Keratinocyte (primary cell): ENCODE measurements at regions not wholly inside any gene's neighbourhood (a gene's known extent, or its start where the extent isn't known, plus 50 kb on each side); places are given as distances from the start of the nearest gene placed in this dataset.

Experiments
- CTCF ChIP-seq, 3 experiments: IDR thresholded peaks in 1 of 3; conservative IDR thresholded peaks in 1 of 3; optimal IDR thresholded peaks in 1 of 3; 2 replicates in 2 of 3; 3 replicates in 1 of 3; pipeline versions ENCODE3 to v1.5.1; 2011; ENCODE audit warnings: low read length in 3 of 3, mild to moderate bottlenecking in 3 of 3, moderate library complexity in 2 of 3, control low read depth in 1 of 3, inconsistent platforms in 1 of 3; ENCODE audit not compliant: insufficient read depth in 2 of 3; ENCODE audit errors: extremely low read depth in 1 of 3
- EZH2 ChIP-seq: IDR thresholded peaks from one replicate; pipeline ENCODE4 v1.6.1; 2012; ENCODE audit warnings: inconsistent platforms, mild to moderate bottlenecking, low read length, moderate library complexity

- TF ChIP-seq CTCF (optimal IDR thresholded peaks at IDR 0.05 in 1 of 3, IDR thresholded peaks at IDR 0.05 in 1 of 3, conservative IDR thresholded peaks at IDR 0.05 in 1 of 3; ENCODE audit: extremely low read depth in 1 of 3, insufficient read depth in 2 of 3, low read length in 3 of 3) (no peak), EZH2 (no peak)
These were observed 72.3 kb upstream of the STXBP6 start for GRCh38 chr14:25122211-25122610.
